ENCODE measurements at regions not wholly inside any gene's neighbourhood (a gene's known extent, or its start where the extent isn't known, plus 50 kb on each side); places are given as distances from the start of the nearest gene placed in this dataset.

DNA sequence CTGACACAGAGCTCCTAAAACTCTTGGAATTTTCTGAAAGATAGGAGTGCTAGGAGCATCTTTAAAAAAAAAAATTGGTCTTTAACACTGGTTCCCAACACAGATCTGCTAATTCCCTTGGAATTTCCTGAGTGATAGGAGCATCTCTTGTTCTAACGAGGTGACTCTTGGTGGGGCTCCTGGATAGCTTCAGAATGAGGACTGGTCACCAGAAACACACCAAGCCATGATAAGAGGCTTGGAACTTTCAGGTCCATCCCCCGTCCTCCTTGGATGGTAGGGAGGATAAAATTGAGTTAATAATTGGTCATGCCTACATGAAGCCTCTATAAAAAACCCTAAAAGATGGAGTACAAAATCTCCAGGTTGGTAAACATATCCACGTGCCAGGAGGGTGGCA is 64.5 kb upstream of the LDLRAD3 start:
- 76% methylated on average over 3 of the region's 3 CpGs for WGBS, 2 experiments (ENCODE audit: insufficient coverage in 1 of 2, insufficient read length in 1 of 2)
- peaks cover 4% of the 10 kb centered on the region for H3K4me1 Mint-ChIP-seq
- H3K27ac Mint-ChIP-seq = no peak overlapping the region
- DNase-seq = no peak
- no peaks in the 10 kb centered on the region for H3K36me3 Mint-ChIP-seq (ENCODE audit: low read depth)
- Histone ChIP-seq H3K27ac (ENCODE audit: low read depth, low read length) (no peak overlapping the region), H3K27me3 (ENCODE audit: control insufficient read depth, insufficient read depth, low read length, poor library complexity, severe bottlenecking) (no peaks in the 10 kb centered on the region), H3K9me3 (ENCODE audit: control insufficient read depth, low read length) (no peaks in the 10 kb centered on the region), H3K36me3 (ENCODE audit: control insufficient read depth, insufficient read depth, low read length) (no peaks in the 10 kb centered on the region), H3K9ac (ENCODE audit: extremely low read depth, low read length, poor library complexity, severe bottlenecking) (no peak overlapping the region), H3K4me3 (ENCODE audit: low read length) (no peak overlapping the region), H3K4me1 (ENCODE audit: control insufficient read depth, insufficient read depth, low read length) (no peaks in the 10 kb centered on the region)
- H3K27me3 Mint-ChIP-seq (ENCODE audit: insufficient read depth) = no peaks in the 10 kb centered on the region
- H3K4me3 Mint-ChIP-seq = no peak overlapping the region
- H3K9me3 Mint-ChIP-seq = peaks cover 5% of the 10 kb centered on the region
- TF ChIP-seq, protein P1, sequence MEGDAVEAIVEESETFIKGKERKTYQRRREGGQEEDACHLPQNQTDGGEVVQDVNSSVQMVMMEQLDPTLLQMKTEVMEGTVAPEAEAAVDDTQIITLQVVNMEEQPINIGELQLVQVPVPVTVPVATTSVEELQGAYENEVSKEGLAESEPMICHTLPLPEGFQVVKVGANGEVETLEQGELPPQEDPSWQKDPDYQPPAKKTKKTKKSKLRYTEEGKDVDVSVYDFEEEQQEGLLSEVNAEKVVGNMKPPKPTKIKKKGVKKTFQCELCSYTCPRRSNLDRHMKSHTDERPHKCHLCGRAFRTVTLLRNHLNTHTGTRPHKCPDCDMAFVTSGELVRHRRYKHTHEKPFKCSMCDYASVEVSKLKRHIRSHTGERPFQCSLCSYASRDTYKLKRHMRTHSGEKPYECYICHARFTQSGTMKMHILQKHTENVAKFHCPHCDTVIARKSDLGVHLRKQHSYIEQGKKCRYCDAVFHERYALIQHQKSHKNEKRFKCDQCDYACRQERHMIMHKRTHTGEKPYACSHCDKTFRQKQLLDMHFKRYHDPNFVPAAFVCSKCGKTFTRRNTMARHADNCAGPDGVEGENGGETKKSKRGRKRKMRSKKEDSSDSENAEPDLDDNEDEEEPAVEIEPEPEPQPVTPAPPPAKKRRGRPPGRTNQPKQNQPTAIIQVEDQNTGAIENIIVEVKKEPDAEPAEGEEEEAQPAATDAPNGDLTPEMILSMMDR (conservative IDR thresholded peaks at IDR 0.05) = no peak

DNA sequence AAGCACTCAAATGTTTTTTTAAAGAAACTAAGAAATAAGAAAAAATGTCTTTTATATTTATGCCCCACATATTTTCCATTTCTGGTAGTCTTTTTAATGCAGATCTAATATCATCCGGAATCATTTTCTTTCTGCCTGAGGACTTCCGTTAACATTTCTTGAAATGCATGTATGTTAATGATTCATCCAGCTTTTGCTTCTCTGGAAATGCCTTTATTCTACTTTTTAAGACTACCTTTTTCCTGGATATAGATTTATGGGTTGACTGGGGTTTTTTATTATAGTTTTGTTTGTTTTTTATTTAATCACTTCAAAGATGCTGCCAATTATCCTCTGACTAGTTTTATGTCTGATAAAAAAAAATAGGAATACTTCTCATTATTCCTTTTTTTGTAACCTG is 57.1 kb upstream of the LDLRAD3 start:
- DNase-seq = no peak
- H3K9me3 ChIP-seq (ENCODE audit: control insufficient read depth, low read length) = peaks cover 18% of the 10 kb centered on the region
- H3K4me3 Mint-ChIP-seq = no peak overlapping the region
- H3K4me1 Mint-ChIP-seq = peaks cover 25% of the 10 kb centered on the region
- peaks cover 9% of the 10 kb centered on the region for H3K4me1 ChIP-seq (ENCODE audit: control insufficient read depth, insufficient read depth, low read length)
- H3K27ac ChIP-seq (ENCODE audit: low read depth, low read length) = no peak overlapping the region
- TF ChIP-seq, protein P1 (conservative IDR thresholded peaks at IDR 0.05) = no peak
- WGBS, 2 experiments (ENCODE audit: insufficient coverage in 1 of 2, insufficient read length in 1 of 2) = 96 to 100% methylated on average over 2 of the region's 2 CpGs
- no peak overlapping the region for H3K27ac Mint-ChIP-seq
- H3K27me3 ChIP-seq (ENCODE audit: control insufficient read depth, insufficient read depth, low read length, poor library complexity, severe bottlenecking) = no peaks in the 10 kb centered on the region
- H3K9me3 Mint-ChIP-seq = peaks cover 12% of the 10 kb centered on the region
- H3K27me3 Mint-ChIP-seq (ENCODE audit: insufficient read depth) = peaks cover 2% of the 10 kb centered on the region
- no peak overlapping the region for H3K9ac ChIP-seq (ENCODE audit: extremely low read depth, low read length, poor library complexity, severe bottlenecking)
- H3K4me3 ChIP-seq (ENCODE audit: low read length) = no peak overlapping the region
- no peaks in the 10 kb centered on the region for H3K36me3 ChIP-seq (ENCODE audit: control insufficient read depth, insufficient read depth, low read length)
- no peaks in the 10 kb centered on the region for H3K36me3 Mint-ChIP-seq (ENCODE audit: low read depth)

DNA sequence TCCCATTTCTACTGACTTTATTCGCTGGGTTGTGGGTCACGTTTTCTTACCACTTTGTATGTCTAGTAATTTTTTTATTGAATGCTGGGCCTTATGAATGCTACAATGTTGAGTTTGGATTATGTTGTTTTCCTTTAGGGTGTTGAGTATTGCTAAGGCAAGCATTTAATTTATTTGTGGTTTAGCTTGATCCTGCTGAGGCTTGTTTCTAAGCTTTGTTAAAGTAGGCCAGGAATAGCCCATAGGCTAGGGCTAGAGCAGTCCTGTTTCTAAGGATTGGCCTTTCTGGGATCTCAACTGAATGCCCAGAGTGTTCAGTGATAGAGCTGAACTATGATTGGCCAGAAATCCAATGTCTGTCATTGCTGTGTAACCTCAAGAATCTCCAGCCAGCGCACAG is 56.1 kb upstream of the LDLRAD3 start:
- peaks cover 12% of the 10 kb centered on the region for H3K9me3 Mint-ChIP-seq
- no peak for DNase-seq
- TF ChIP-seq, protein P1 (conservative IDR thresholded peaks at IDR 0.05) = no peak
- H3K27me3 ChIP-seq (ENCODE audit: control insufficient read depth, insufficient read depth, low read length, poor library complexity, severe bottlenecking) = no peaks in the 10 kb centered on the region
- H3K4me1 Mint-ChIP-seq = peaks cover 25% of the 10 kb centered on the region
- H3K27ac ChIP-seq (ENCODE audit: low read depth, low read length) = no peak overlapping the region
- peaks cover 2% of the 10 kb centered on the region for H3K27me3 Mint-ChIP-seq (ENCODE audit: insufficient read depth)
- H3K4me1 ChIP-seq (ENCODE audit: control insufficient read depth, insufficient read depth, low read length) = peaks cover 9% of the 10 kb centered on the region
- H3K36me3 Mint-ChIP-seq (ENCODE audit: low read depth) = no peaks in the 10 kb centered on the region
- 90 to 99% methylated on average over 1 to 3 of the region's 3 CpGs for WGBS, 2 experiments (ENCODE audit: insufficient coverage in 1 of 2, insufficient read length in 1 of 2)
- no peak overlapping the region for H3K4me3 Mint-ChIP-seq
- no peak overlapping the region for H3K27ac Mint-ChIP-seq
- no peaks in the 10 kb centered on the region for H3K36me3 ChIP-seq (ENCODE audit: control insufficient read depth, insufficient read depth, low read length)
- no peak overlapping the region for H3K4me3 ChIP-seq (ENCODE audit: low read length)
- no peak overlapping the region for H3K9ac ChIP-seq (ENCODE audit: extremely low read depth, low read length, poor library complexity, severe bottlenecking)
- peaks cover 18% of the 10 kb centered on the region for H3K9me3 ChIP-seq (ENCODE audit: control insufficient read depth, low read length)

Data from endodermal cell (in vitro differentiated cells).